ENCODE measurements at regions not wholly inside any gene's neighbourhood (a gene's known extent, or its start where the extent isn't known, plus 50 kb on each side); places are given as distances from the start of the nearest gene placed in this dataset.
A peak's percentile ranks its signal among the peaks of the same experiment; 100 is the strongest.
"Not testable (repeated sequence)": the region's sequence is repeated elsewhere in the genome, so short reads cannot be mapped to it uniquely, and the experiment has no call there.

DNA sequence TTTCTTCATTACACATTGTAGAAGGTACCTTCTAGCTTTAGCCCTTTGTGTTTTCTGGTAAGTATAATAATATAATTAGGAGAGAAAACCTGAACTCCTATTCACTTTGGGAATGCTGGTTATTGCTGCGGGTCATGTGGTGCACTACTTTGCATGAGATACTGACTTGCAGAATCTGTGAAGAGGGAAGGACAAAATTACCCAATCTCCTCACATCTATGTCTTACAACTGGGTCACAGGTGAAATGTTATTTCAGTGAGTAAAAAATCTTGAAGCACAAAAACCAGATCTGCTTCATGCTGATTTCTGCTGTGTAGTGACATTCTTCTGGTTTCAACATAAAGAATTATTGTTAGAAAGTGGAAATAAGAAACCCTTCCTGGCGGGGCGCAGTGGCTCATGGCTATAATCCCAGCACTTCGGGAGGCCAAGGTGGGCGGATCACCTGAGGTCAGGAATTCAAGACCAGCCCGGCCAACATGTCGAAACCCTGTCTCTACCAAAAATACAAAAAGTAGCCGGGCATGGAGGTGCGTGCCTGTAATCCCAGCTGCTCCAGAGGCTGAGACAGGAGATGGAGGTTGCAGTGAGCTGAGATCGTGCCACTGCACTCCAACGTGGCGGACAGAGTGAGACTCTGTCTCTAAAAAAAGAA lies 211.0 kb upstream of the REG3G start:
- TF ChIP-seq JUND (IDR thresholded peaks at IDR 0.05; ENCODE audit: low read depth), result no peak
- in situ Hi-C loops (cut with HindIII; ENCODE audit: low pct_unique_long_range_greater_than_20kb, low sequenced_read_pairs), result no loop called here
- DNase-seq (ENCODE audit: low read depth in 1 of 2, low spot score in 1 of 2), result no peak

DNA sequence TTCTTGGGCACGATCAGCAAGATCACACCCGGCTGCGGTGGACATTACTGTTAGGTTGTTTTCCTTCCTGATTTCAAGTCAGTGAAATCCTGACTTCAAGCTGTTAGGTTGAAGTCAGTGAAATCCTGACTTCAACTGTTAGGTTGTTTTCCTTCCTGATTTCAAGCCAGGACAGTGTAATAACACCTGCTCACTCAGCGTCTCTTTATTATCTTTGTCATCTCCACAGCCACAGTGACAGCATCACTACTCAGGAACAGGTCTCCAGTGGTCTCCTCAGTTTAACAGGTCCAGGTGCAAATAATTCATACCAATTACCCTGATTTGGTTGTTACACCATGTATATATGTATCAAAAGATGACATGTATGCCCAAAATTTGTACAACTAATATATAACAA lies 208.1 kb upstream of the REG3G start:
- DNase-seq (ENCODE audit: low read depth in 1 of 2, low spot score in 1 of 2), result no peak
- TF ChIP-seq JUND (IDR thresholded peaks at IDR 0.05; ENCODE audit: low read depth), result no peak
- in situ Hi-C loops (cut with HindIII; ENCODE audit: low pct_unique_long_range_greater_than_20kb, low sequenced_read_pairs), result no loop called here

DNA sequence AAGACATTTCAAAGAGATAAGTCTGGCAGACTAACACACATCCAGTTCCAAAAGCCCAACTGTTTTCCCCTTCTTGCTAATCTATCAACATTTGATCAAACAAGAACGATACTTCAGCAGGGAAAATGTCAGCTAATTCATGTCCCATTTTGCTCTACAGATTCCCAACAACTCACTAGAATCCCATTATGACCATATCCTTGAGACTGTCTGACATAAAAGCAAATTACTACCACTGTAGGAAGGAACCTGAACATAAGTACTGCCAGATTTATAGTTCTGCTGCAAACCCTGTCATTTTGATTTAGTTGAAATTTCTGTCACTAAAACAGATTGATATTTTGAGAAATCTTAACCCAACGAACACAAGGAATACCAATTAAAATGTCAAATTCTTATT lies 193.0 kb upstream of the REG3G start:
- in situ Hi-C loops (cut with HindIII; ENCODE audit: low pct_unique_long_range_greater_than_20kb, low sequenced_read_pairs), result no loop called here
- DNase-seq (ENCODE audit: low read depth in 1 of 2, low spot score in 1 of 2), result no peak
- no peak for TF ChIP-seq JUND (IDR thresholded peaks at IDR 0.05; ENCODE audit: low read depth)

DNA sequence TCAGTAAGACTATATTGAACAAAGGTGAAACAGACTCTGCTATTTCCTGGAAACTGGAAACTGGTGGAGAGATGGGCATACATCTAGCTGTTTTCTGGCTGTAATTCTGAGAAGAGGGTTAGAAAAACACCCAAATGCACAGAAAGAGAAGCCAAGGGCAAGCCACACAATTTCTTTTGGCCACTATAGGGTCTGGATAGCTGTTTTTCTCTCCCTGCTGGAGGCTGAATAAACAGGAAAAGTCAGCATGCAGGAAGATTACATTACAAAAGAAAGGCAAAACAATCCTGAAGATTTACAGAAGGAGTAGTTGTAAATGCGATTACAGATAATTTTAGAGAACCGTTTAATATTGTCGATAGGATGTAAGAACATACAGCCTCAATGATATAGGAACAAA lies 186.2 kb upstream of the REG3G start:
- no peak for DNase-seq (ENCODE audit: low read depth in 1 of 2, low spot score in 1 of 2)
- no peak for TF ChIP-seq JUND (IDR thresholded peaks at IDR 0.05; ENCODE audit: low read depth)
- in situ Hi-C loops (cut with HindIII; ENCODE audit: low pct_unique_long_range_greater_than_20kb, low sequenced_read_pairs), result no loop called here

DNA sequence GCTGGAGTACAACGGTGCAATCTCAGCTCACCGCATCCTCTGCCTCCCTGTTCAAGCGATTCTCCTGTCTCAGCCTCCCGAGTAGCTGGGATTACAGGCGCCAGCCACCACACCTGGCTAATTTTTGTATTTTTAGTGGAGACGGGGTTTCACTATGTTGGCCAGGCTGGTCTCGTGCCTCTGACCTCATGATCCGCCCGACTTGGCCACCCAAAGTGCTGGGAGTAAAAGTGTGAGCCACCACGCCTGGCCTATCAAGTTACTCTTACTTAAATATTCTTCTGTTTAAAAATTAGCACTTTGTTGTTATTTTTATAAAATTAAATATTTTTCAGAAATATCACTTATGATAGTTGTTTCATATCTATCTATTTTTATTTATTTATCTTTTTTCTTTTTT lies 185.2 kb upstream of the REG3G start:
- in situ Hi-C loops (cut with HindIII; ENCODE audit: low pct_unique_long_range_greater_than_20kb, low sequenced_read_pairs); DNase-seq (ENCODE audit: low read depth in 1 of 2, low spot score in 1 of 2): not testable (repeated sequence)

DNA sequence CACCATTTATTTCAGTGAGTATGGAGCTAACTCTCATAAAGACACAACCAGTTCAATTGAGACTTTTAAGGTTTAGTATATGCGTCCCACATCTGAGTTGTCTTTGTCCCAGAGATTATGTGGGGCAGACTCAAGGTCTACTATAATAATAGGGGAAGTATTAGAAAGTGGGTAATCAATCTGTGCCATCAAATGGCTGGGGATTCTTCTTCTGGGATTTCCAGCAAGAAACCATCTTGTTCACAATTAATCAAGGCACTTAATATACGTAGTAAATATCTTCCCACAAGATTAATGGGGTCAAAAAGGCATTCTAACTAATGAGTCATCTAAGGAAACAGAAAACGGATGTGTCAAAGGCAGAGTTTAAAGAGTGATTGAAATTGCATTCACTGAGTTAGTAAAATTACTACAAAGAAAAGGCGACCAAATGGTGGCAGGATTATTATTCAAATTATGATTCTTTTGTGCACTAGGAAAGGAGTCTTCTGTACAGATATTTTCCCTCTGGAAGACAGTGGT lies 179.8 kb upstream of the REG3G start:
- TF ChIP-seq JUND (IDR thresholded peaks at IDR 0.05; ENCODE audit: low read depth), result no peak
- no peak for DNase-seq (ENCODE audit: low read depth in 1 of 2, low spot score in 1 of 2)
- in situ Hi-C loops (cut with HindIII; ENCODE audit: low pct_unique_long_range_greater_than_20kb, low sequenced_read_pairs), result no loop called here

DNA sequence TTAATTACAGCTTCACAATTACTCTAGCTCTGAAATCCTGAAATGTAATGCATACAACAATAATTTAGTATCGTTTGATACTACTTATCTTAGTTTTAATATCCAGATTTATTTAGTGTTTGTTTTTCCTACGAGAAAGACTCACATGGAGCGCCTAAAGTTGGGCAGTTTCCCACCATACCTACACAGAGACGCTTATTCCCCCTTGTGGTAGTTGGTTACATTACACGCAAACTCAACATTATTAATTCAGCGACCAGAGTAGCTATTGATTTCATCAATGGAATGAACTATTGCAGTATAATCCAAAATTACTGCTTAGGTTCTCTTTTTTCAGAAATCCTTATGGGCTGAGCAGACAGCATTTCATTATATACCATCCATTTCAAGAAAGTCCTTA lies 164.0 kb upstream of the REG3G start:
- TF ChIP-seq JUND (IDR thresholded peaks at IDR 0.05; ENCODE audit: low read depth), result no peak
- in situ Hi-C loops (cut with HindIII; ENCODE audit: low pct_unique_long_range_greater_than_20kb, low sequenced_read_pairs), result no loop called here
- peak; percentile 5 to 59 for DNase-seq (ENCODE audit: low read depth in 1 of 2, low spot score in 1 of 2)

DNA sequence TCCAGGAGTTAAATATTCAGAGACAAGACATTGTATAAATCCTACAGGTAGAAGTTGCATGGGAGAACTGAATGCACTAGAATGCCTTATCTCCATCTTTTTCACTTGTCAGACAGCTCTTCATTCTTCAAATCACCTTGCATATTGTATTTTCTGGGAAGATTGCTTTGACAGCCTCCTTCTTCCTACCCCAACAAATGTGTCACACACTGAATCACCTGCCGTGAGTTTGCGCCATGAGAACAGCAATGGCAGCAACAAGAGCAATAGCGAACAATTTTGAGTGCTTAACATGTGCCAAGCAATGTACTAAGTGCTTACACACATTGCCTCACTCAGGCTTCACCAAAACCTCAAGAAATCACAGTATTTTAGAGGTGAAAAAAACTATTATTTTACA lies 161.3 kb upstream of the REG3G start:
- in situ Hi-C loops (cut with HindIII; ENCODE audit: low pct_unique_long_range_greater_than_20kb, low sequenced_read_pairs), result no loop called here
- DNase-seq (ENCODE audit: low read depth in 1 of 2, low spot score in 1 of 2), result no peak

DNA sequence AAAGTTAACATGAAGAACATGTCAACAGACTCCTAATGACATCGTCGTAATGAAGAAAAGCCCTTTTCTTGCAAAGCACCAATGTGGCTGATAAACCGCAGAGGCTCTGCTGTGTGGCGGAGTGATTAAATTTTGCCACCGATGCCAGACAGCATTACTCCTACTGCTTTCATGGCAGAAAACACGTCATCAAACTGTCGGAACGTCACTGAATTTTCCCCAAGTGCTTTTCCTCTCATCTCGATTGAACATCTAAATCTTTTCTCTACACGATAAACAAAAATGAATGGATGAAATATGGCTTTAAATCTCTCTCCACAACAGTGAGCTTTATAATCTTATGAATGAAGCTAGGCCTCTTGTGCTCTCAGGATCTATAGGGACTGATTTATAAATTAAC lies 159.8 kb upstream of the REG3G start:
- in situ Hi-C loops (cut with HindIII; ENCODE audit: low pct_unique_long_range_greater_than_20kb, low sequenced_read_pairs), result no loop called here
- no peak for TF ChIP-seq JUND (IDR thresholded peaks at IDR 0.05; ENCODE audit: low read depth)
- no peak for DNase-seq (ENCODE audit: low read depth in 1 of 2, low spot score in 1 of 2)

More for the DNA sequence above, 161.3 kb upstream of the REG3G start:
- TF ChIP-seq JUND (IDR thresholded peaks at IDR 0.05; ENCODE audit: low read depth), result no peak

DNA sequence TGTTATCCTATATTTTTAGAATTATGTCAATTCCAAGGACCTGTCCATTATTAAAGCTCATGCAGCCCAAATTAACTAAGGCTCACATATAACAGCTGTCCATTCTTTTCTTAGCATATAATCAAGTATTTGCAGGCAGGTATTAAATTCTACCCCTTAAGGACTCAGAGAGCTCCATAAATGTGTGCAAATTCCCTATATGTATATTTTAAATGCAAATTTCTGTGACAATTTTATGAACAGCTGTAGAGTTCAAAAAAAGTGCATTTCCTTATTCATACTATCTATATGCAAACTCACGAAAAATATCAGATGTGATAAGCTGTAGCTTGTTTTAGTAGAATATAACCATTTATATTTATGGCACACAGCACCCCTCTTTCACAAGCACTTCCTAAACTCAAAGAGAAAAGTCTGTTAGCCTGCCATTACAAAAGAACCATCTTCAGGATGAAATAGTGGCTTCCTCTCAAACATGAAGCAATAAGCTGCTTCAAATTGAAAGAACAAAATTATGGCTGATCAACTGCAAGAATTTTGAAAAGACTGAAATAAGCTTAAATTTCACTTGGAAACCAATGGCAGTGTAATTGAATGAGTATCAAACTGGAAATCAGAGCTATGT lies 155.0 kb upstream of the REG3G start:
- in situ Hi-C loops (cut with HindIII; ENCODE audit: low pct_unique_long_range_greater_than_20kb, low sequenced_read_pairs), result no loop called here
- DNase-seq (ENCODE audit: low read depth in 1 of 2, low spot score in 1 of 2), result no peak
- no peak for TF ChIP-seq JUND (IDR thresholded peaks at IDR 0.05; ENCODE audit: low read depth)

DNA sequence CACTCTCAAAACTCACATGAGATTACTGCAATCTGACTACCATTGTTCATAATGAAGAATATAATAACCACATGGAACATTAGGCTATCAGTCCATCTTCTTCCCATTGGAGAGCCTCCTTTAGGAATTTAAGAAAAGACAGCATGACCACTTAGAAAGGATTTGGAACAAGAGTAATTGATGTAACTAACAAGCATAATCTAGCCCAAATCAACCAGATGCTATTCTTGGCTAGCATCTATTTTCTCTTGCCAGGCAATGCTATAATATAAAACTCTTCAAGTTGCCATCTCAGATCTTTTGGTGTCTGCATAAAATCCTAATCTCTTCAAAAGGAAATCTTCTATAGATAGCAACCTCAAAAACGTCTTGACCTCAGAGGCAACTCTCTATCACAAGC lies 152.0 kb upstream of the REG3G start:
- in situ Hi-C loops (cut with HindIII; ENCODE audit: low pct_unique_long_range_greater_than_20kb, low sequenced_read_pairs), result no loop called here
- no peak for DNase-seq (ENCODE audit: low read depth in 1 of 2, low spot score in 1 of 2)
- no peak for TF ChIP-seq JUND (IDR thresholded peaks at IDR 0.05; ENCODE audit: low read depth)

DNA sequence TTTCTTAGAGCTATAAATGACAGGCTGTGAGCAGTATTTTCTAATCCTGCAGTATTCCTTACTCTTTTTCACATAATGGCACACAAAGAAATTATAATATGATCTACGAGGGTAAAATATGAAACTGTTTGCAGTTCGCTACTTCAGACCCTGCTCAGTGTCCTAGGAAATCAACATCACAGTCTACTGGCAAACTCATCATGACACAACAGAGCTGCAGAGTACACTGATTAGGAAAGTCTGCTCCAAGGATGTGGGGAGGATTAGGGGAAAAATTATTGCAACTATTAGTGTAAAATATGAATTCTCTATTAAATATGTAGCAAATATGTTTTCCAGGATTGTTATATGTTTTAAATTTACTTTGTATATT lies 149.2 kb upstream of the REG3G start:
- in situ Hi-C loops (cut with HindIII; ENCODE audit: low pct_unique_long_range_greater_than_20kb, low sequenced_read_pairs), result no loop called here
- no peak for DNase-seq (ENCODE audit: low read depth in 1 of 2, low spot score in 1 of 2)
- no peak for TF ChIP-seq JUND (IDR thresholded peaks at IDR 0.05; ENCODE audit: low read depth)

DNA sequence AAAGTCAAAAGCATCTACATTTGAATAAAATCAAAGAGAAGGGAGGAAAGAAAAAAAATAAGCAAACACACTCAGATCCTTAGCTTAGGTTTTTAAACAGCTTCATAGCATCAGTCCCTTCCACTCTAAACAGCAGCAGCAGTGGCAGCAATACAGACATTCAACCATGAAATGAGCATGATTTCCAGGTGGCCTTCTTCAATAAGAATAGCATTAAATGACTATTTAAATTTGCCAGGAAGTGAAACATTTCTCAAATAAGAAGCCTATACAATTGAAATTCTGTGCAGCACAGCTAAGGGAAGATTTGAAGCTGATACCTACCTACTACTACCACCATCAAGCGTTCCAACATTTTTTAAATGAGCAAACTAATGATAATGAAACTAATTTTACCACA lies 138.1 kb upstream of the REG3G start:
- DNase-seq (ENCODE audit: low read depth in 1 of 2, low spot score in 1 of 2), result no peak
- in situ Hi-C loops (cut with HindIII; ENCODE audit: low pct_unique_long_range_greater_than_20kb, low sequenced_read_pairs), result no loop called here
- TF ChIP-seq JUND (IDR thresholded peaks at IDR 0.05; ENCODE audit: low read depth), result no peak

DNA sequence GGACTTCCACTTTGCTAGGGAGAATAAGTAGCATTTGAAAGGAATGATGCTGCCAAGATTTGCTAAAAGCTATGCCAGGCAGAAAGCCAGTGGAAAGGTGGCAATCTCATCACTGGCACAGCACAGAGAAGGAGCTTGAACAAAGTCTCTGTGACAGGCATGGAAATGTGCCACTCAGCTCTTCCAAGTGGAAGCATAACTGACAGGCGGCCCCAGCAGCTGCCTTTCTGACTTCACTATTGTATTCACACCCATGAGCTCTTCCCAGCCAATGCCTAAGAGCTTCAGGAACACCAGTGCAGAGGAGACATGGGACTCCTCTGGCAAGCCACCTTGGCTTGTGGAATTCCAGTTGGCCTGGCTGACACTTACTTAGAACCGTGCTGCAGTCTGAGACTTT lies 134.6 kb upstream of the REG3G start:
- TF ChIP-seq JUND (IDR thresholded peaks at IDR 0.05; ENCODE audit: low read depth), result no peak
- DNase-seq (ENCODE audit: low read depth in 1 of 2, low spot score in 1 of 2), result no peak
- in situ Hi-C loops (cut with HindIII; ENCODE audit: low pct_unique_long_range_greater_than_20kb, low sequenced_read_pairs), result no loop called here
